GM19468 (cell line): ENCODE measurements at regions not wholly inside any gene's neighbourhood (a gene's known extent, or its start where the extent isn't known, plus 50 kb on each side); places are given as distances from the start of the nearest gene placed in this dataset.

Experiments used
- ATAC-seq: cut with Tn5 transposase; IDR thresholded peaks from one replicate; pipeline ENCODE4 v1.9.1; 2021; ENCODE audit warnings: mild to moderate bottlenecking, moderate library complexity, moderate number of reproducible peaks; ENCODE audit not compliant: unreplicated experiment; ENCODE audit errors: extremely low read depth

- ATAC-seq: peak; percentile 8
Measured at GRCh38 chr7:85749696-85750453, 563.0 kb upstream of the SEMA3D start.

GRCh38 chr7:85748861-85749260 is 562.0 kb upstream of the SEMA3D start:
- no peak for ATAC-seq

GRCh38 chr7:85737426-85737825 is 550.6 kb upstream of the SEMA3D start:
- no peak for ATAC-seq

- ATAC-seq: no peak
Measured at GRCh38 chr7:85736085-85736484, 549.2 kb upstream of the SEMA3D start.

GRCh38 chr7:85734823-85735222 is 548.0 kb upstream of the SEMA3D start:
- no peak for ATAC-seq

DNA sequence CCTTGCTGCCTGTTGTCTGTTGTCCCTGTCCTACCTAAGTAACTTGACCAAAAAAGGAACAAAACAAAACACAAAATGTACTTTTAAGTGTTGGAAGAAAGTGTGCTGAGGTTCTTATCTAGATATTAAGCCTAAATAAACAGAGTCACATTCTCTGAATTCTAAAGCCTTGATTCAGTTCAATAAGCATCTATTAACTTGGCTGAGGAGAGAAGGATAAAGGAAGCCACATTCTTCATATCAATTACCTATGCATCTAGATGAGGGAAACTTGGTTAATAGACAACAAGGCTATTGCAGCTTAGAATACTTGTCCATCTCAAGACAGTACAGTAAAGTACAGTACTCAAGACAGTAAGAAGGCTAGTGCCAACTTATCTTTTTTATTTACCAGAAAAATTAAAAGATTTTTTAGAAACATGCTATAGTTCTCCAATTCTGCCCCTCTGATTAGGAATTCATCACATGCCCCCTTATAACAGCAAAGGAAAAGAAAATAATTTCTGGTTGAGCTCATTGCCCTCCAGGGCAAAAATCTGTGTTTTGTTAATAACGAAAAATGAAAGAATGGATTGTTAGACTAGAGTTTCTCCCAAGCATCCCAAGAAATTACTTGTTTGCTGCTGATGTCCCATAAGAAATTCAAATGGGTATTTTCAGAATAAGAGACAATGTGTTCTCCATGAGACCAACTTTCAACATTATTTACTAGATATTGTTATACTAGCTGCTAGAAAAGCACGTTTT is 546.5 kb upstream of the SEMA3D start:
- no peak for ATAC-seq

DNA sequence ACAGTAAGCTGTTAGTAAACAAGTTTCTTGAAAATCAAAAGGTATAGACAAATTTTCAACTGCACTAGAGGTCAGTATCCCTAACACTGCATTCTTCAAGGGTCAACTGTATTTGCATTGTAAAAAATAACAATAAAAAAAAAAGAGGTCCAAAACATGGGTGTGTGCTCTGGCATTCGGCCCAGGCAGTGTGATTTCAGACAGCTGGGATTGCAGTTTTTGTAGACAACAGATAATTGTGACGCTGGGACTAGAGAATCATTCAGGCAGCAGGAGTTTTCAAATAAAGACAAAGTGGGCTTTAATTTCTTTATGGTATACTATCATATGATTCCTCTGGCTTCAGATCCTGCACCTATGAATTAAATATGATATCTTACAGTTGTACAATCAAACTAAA is 543.2 kb upstream of the SEMA3D start:
- no peak for ATAC-seq

GRCh38 chr7:85725026-85725425 is 538.2 kb upstream of the SEMA3D start:
- no peak for ATAC-seq

DNA sequence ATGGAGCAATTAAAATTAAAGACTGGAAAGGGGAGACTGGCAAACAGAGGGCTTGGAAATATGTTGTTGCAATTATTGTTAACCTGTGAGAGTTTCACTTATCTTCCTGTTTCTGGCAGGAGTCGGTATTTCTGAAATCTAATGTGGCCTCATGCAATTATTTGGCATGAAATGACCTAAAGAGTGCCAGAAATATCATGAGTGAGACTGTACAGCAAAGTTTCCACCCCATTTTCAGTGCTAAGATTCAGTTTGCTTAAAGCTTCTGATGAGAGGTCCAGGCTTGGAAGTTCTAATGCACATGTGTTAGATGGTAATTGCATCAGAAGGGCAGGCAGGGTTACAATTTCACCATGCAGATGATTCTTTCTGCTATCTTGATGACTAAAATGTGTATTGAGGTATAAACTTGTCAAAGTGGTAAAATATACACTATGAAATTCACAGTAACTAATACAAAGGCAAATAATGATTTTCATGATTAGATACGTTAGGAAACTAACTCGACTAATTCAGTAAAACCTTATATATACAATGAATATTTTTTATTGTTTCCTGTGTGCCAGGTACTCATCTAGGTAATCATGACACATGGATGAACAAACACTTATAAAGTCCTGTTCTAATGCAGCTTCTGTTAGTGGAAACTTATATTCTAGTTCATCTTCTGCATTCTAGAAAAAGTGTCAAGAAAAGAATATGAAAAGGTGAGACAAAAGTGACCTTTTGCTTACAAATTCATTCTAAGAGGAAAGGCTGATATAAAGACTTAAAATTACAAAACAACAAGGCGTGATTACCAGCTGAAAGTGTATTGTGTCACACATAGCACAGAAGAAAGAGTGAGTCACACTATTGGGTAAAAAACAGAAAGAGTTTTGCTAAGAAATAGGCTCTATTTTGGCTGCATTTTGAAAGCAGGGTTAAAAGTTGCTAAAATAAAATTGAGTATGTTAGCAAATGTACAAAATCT is 533.4 kb upstream of the SEMA3D start:
- no peak for ATAC-seq

DNA sequence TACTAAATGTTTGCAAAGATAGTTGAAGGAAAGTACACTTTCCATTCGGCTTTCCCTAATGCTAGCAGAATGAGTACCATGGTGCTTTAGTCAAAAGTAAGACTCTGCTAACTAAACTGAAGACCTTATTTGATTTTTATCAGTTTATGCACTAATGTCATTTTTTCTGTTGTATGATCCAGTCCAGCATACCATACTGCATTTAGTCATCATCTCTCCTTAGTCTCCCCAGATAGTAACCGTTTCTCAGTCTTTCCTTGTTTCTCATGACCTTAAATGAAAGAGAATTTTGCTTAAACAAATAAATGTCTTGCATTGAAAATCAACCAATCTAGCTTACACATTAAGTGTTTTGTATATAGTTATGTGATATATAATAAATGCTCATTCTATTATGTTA is 529.5 kb upstream of the SEMA3D start:
- ATAC-seq: no peak

GRCh38 chr7:85714951-85715350 is 528.1 kb upstream of the SEMA3D start:
- no peak for ATAC-seq

DNA sequence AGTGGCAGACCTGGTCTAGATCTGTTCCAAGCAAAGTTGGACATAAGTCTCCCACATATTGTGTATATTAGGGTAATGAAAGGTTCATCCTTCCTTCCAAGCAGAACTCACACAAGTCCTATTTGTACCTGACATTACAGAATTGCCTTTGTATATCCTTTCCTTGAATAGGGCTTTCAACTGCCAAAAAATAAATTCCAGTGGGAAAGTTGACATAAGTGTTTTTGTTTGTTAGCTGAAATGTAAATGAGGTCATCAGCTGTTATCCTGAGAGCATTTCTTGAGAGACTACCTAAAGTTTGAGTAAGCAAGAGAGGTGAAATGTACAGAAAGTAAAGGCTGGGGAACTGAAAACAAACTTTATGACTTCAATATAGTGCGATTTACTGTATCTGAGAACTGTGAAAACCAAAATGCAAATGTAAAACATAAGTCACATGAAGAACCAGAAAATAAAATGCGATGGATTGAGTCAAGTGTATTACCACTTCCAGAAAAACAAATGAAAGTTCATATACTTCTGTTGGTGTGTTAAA is 527.3 kb upstream of the SEMA3D start:
- no peak for ATAC-seq

DNA sequence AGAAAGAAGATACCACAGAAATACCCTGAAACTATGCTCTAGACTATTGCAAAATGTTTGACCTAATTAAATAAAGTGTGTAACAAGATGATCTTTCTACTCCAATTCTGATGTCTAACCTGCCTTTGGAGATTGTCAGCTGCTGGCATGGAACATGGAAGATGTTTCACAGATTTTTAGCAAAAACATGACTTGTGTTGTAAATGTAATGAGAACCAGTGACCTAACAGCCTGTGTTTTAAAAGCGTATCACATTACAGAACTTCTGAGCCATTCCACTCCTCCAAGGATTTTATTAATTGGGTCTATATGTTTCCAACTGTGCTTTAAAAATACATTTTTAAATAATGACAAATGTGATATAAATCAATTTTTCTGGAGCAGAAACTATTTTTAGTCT is 526.3 kb upstream of the SEMA3D start:
- ATAC-seq: no peak

- ATAC-seq: no peak
Measured at GRCh38 chr7:85711894-85712293, 525.0 kb upstream of the SEMA3D start.

- ATAC-seq: no peak
Measured at GRCh38 chr7:85710960-85711359, 524.1 kb upstream of the SEMA3D start.

- no peak for ATAC-seq
Measured at GRCh38 chr7:85708221-85708620, 521.4 kb upstream of the SEMA3D start.

DNA sequence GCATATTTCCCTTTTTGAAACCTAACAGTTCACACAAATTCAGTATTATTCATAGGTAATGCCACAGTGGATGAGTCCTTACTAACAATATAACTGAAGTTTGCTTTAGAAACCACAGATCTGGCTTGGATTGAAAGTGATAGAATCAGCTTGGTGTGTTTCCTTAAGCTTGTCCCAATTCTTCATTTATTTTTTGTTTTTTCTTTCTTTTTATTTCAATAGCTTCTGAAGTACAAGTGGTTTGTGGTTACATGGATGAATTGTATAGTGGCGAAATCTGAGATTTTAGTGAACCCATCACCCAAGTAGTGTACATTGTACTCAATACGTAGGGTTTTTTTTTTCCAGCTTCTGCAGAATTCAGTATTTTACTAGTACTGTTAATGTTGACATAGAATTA is 518.2 kb upstream of the SEMA3D start:
- no peak for ATAC-seq

DNA sequence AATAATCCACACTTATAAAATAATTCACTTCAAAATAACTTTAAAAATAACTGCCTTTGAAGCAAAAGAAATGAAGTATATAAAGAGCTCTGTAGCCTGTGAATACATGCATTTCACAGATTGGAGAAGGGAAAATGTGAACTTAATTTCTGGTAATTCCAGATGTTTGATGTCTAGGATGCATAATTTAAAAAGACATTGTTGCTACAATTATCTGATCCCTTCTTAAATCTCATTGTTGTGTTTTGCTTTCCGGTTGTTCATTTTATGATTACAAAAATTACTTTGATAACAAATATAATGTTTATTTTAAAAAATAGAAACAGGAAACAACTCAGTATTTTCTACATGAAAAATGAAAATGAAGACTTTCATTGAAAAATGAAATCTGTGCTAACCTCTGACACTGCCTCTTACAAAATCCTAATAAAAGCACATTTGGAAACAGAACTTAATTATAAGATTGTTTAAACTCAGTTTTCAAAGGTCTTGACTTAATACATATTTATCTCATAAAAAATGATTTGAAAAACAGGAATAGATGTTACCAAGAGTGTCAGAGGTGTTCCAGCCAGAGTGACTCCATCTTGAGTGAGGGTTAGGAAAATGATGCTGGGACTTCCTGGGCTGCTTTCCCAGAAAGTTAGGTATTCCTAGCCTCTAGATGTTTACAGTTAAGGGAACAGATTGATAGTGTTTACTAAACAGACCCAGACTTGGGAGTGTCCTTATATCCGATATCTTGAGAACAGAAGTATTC is 516.6 kb upstream of the SEMA3D start:
- no peak for ATAC-seq

DNA sequence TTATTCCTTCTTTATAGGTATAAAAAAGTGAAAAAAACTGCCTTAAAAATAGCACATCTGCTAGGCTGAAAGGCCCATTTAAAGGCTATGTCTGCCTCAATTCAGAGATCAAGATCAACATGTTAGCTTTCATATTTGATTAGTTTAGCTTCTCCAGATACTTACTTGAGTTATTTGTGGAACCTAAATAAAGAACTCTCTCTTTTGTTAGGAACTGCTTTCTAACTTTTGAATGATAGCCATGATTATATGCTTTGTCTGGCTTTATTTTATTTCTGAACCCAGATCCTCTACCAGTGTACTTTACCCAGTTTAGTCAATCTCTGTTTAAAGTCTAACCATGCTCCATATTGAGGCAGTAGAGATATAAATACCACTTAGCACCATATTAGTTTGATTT is 515.5 kb upstream of the SEMA3D start:
- no peak for ATAC-seq

DNA sequence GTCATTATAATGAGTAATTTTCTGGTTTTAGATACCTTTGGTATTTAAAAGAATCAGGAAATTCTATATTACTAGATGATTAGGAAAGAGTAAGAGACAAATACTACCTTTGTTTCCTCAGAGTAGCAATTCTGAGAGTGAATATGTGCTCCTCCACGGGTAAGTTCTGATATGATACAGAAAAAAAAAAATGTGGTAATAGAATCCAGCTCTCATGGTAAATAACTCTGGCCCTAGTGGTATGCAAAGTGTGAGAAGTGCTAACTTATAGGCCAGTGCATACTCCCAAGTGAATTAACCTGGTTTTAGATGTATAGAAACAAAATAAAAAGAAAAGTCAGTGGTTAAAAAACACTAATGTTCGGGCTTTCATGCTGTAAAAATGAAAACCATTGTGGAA is 512.6 kb upstream of the SEMA3D start:
- no peak for ATAC-seq
